SK-N-SH (cell line): ENCODE measurements at regions not wholly inside any gene's neighbourhood (a gene's known extent, or its start where the extent isn't known, plus 50 kb on each side); places are given as distances from the start of the nearest gene placed in this dataset.

Experiments used
- ELF1 ChIP-seq: IDR thresholded peaks from 2 replicates; pipeline ENCODE4 v1.4.0; 2012
- EZH2phosphoT487 ChIP-seq: fragments of 200-600 bp; sonication (generic); IDR thresholded peaks from 2 replicates; pipeline ENCODE4 v1.6.1; 2017; ENCODE audit warnings: low read depth, mixed run types, mild to moderate bottlenecking, antibody characterized with exemption, moderate library complexity, borderline replicate concordance
- GABPA ChIP-seq: IDR thresholded peaks from 2 replicates; pipeline ENCODE4 v1.4.0; 2012; ENCODE audit warnings: low read depth, mild to moderate bottlenecking
- JUND ChIP-seq: IDR thresholded peaks from 2 replicates; pipeline ENCODE4 v1.4.0; 2012
- MXI1 ChIP-seq: IDR thresholded peaks from 2 replicates; pipeline ENCODE4 v1.6.1; 2012; ENCODE audit warnings: mild to moderate bottlenecking, low read depth, low read length, improper control_type of control experiment
- POLR2AphosphoS5 ChIP-seq: IDR thresholded peaks from 2 replicates; pipeline ENCODE4 v1.6.1; 2012; ENCODE audit warnings: low read depth, low read length
- RAD21 ChIP-seq: IDR thresholded peaks from 2 replicates; pipeline ENCODE4 v1.6.1; 2012; ENCODE audit warnings: mild to moderate bottlenecking, low read length
- RFX5 ChIP-seq: IDR thresholded peaks from 2 replicates; pipeline ENCODE4 v1.6.1; 2012; ENCODE audit warnings: mild to moderate bottlenecking, improper control_type of control experiment, low read length
- SIN3A ChIP-seq: IDR thresholded peaks from 2 replicates; pipeline ENCODE4 v1.6.1; 2012; ENCODE audit warnings: low read depth, mild to moderate bottlenecking, low read length, moderate library complexity, borderline replicate concordance
- ZBTB33 ChIP-seq: IDR thresholded peaks from 2 replicates; pipeline ENCODE4 v1.4.0; 2012; ENCODE audit warnings: low read depth, borderline replicate concordance
- TF ChIP-seq, protein P1 (sequence below): fragments of 200-600 bp; sonication (generic); IDR thresholded peaks from 2 replicates; pipeline ENCODE4 v1.6.1; 2017; ENCODE audit warnings: antibody characterized with exemption, mild to moderate bottlenecking, moderate library complexity
- TF ChIP-seq, protein P2 (sequence below): IDR thresholded peaks from 2 replicates; pipeline ENCODE4 v1.4.0; 2012; ENCODE audit warnings: low read depth

GRCh38 chr2:78035804-78036203 lies 513.6 kb upstream of the LRRTM4 start:
- TF ChIP-seq RFX5 (no peak), ELF1 (no peak), EZH2phosphoT487 (no peak), JUND (no peak), RAD21 (no peak), ZBTB33 (no peak), GABPA (no peak), SIN3A (no peak), POLR2AphosphoS5 (no peak), MXI1 (no peak)
- TF ChIP-seq, protein P1, sequence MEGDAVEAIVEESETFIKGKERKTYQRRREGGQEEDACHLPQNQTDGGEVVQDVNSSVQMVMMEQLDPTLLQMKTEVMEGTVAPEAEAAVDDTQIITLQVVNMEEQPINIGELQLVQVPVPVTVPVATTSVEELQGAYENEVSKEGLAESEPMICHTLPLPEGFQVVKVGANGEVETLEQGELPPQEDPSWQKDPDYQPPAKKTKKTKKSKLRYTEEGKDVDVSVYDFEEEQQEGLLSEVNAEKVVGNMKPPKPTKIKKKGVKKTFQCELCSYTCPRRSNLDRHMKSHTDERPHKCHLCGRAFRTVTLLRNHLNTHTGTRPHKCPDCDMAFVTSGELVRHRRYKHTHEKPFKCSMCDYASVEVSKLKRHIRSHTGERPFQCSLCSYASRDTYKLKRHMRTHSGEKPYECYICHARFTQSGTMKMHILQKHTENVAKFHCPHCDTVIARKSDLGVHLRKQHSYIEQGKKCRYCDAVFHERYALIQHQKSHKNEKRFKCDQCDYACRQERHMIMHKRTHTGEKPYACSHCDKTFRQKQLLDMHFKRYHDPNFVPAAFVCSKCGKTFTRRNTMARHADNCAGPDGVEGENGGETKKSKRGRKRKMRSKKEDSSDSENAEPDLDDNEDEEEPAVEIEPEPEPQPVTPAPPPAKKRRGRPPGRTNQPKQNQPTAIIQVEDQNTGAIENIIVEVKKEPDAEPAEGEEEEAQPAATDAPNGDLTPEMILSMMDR, result no peak
- TF ChIP-seq, protein P2, sequence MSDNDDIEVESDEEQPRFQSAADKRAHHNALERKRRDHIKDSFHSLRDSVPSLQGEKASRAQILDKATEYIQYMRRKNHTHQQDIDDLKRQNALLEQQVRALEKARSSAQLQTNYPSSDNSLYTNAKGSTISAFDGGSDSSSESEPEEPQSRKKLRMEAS, result no peak
